Adipocyte (in vitro differentiated cells): ENCODE measurements at regions not wholly inside any gene's neighbourhood (a gene's known extent, or its start where the extent isn't known, plus 50 kb on each side); places are given as distances from the start of the nearest gene placed in this dataset.
"Not testable (repeated sequence)": the region's sequence is repeated elsewhere in the genome, so short reads cannot be mapped to it uniquely, and the experiment has no call there.

Experiments
- DNase-seq: peaks from one replicate; pipeline ENCODE4 v3.0.0-alpha.2; 2015; ENCODE audit warnings: low read depth
- H3K27me3 ChIP-seq: replicated peaks from 2 replicates; pipeline ENCODE4 v1.7.0; 2013; ENCODE audit warnings: mild to moderate bottlenecking, low read length, moderate library complexity; ENCODE audit not compliant: control insufficient read depth, insufficient read depth
- H3K36me3 ChIP-seq: 2 replicates; pipeline ENCODE4 v1.7.0; 2013; ENCODE audit warnings: low read length, mild to moderate bottlenecking, moderate library complexity; ENCODE audit not compliant: control insufficient read depth, insufficient read depth, severe bottlenecking
- H3K4me1 ChIP-seq: 2 replicates; pipeline ENCODE4 v1.7.0; 2013; ENCODE audit warnings: mild to moderate bottlenecking, low read length, moderate library complexity; ENCODE audit not compliant: control insufficient read depth, insufficient read depth
- H3K4me3 ChIP-seq: 2 replicates; pipeline ENCODE4 v1.7.0; 2013; ENCODE audit warnings: mild to moderate bottlenecking, low read length, moderate library complexity
- H3K9ac ChIP-seq: 2 replicates; pipeline ENCODE4 v1.7.0; 2013; ENCODE audit warnings: mild to moderate bottlenecking, low read length, moderate library complexity
- H3K9me3 ChIP-seq: 2 replicates; pipeline ENCODE4 v1.7.0; 2013; ENCODE audit warnings: mild to moderate bottlenecking, low read length, moderate library complexity; ENCODE audit not compliant: control insufficient read depth

DNA sequence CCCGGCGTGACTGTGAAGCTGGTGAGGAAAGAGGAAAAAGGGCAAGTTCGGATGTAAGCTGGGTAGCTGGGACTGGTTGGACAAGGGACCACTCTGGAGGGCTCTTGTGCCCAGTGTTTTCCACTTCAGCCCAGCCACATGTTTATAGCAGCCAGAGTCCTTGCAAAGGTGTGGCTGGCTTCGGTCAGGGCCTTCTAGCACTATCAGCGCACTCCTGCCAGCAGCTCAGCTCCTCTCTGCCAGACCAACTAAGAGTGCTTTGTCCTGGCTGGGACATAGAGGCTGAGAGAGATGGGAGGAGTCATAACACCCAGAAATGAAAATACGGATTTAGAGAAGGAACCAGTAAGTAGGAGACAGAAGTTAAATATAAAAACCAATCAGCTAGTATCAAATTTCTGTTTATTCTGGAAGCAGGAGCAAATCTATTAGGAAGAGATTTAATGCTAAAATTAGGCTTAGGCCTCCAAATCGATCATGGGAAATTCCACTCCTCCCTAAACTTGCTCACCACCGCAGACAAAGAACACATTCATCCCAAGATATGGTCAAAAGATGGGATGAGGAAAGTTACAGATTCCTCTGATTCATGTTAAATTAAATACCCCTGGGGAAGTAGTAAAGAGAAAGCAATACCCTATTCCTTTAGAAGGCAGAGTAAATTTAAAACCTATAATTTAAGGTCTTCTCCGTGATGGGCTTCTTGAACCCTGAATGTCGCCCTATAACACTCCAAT lies 135.0 kb downstream of the RALA start:
- no peaks in the 10 kb centered on the region for H3K27me3 ChIP-seq
- H3K9ac ChIP-seq: no peak overlapping the region
- no peaks in the 10 kb centered on the region for H3K36me3 ChIP-seq
- H3K4me1 ChIP-seq: peaks cover 19% of the 10 kb centered on the region
- no peaks in the 10 kb centered on the region for H3K9me3 ChIP-seq
- DNase-seq: no peak
- H3K4me3 ChIP-seq: no peak overlapping the region

DNA sequence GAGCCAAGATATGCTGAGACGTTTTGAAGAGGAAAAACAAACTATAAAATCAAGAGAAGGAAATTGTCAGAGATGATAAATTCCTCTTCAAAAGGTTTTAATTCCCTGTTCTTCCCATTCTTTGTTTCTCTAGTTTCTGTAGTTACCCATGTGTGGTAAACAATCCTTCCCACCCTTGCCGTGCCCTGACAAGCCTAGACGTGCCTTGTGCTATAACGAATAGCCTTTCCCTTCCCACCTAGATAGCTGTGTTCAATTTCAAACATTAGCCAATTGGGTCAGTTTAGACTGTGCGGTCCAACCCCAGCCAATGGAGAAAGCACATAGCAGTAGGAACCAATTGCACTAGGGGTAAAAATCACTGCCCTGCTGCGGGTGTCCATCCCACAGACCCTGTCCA lies 138.1 kb downstream of the RALA start:
- no peaks in the 10 kb centered on the region for H3K36me3 ChIP-seq
- H3K27me3 ChIP-seq: no peaks in the 10 kb centered on the region
- no peaks in the 10 kb centered on the region for H3K9me3 ChIP-seq
- no peak for DNase-seq
- H3K4me1 ChIP-seq: peaks cover 6% of the 10 kb centered on the region
- H3K9ac ChIP-seq: no peak overlapping the region
- no peak overlapping the region for H3K4me3 ChIP-seq

DNA sequence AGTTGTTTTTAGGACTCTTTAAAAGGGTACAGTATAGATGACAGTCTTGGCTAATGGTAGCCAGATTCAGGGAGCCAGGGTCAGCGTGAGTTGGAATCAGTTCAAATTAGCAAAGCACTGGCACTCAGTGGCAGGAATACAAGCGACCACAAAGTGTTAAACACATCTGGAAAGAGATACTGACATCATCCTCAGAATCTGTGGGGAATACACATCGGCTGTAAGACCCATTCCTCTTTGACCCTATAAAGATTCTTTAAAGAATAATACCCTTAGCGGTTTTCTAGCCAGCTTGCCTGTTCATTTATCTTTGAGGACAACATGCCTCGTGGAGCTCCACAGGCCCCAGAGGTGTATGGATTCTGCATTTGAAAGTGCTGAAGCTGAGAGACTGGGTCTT lies 139.1 kb downstream of the RALA start:
- H3K4me3 ChIP-seq, DNase-seq, H3K9ac ChIP-seq, H3K9me3 ChIP-seq, H3K36me3 ChIP-seq, H3K4me1 ChIP-seq, H3K27me3 ChIP-seq: not testable (repeated sequence)

DNA sequence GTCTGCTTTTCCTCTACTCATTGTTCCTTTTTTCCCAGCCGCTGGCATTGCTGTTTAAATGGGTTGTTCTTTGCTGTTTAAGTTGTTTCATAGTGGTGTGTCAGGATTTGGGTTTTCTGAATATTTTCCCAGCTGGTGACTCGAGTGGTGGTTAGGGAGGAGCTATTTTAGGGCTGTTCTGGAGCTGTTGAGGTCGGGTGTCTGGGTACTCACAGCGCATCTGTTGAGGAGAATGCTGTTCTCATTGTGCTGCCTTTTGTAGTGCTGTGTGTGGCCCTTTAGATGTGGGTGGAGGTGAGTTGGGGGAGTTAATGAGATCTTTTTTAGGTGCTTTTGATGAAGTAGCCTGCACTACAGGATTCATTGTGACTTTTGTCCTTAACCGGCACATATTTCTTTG lies 139.5 kb downstream of the RALA start:
- not testable (repeated sequence) for H3K4me3 ChIP-seq, H3K27me3 ChIP-seq, H3K9ac ChIP-seq, H3K4me1 ChIP-seq, DNase-seq, H3K36me3 ChIP-seq, H3K9me3 ChIP-seq

DNA sequence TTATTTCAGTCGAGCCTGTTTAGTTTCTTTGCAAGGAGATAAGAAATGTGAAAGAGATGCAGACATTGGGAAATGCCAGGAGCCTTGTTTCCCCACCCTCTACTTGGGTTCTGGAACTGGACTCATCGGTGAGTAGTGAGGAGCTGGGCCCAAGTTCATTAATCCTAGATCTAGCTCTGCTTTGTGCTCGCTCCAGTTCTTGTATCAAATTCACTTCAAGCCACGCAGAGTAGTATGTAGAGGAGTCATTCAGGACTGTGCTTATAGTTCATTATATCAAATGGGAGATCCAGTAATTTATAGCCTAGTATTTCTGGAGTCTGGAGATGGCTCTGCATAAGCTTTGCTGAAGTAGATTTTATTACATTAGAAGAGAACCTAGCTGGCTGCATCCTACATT lies 142.5 kb downstream of the RALA start:
- not testable (repeated sequence) for H3K36me3 ChIP-seq, DNase-seq, H3K9me3 ChIP-seq, H3K9ac ChIP-seq, H3K4me3 ChIP-seq, H3K27me3 ChIP-seq, H3K4me1 ChIP-seq

DNA sequence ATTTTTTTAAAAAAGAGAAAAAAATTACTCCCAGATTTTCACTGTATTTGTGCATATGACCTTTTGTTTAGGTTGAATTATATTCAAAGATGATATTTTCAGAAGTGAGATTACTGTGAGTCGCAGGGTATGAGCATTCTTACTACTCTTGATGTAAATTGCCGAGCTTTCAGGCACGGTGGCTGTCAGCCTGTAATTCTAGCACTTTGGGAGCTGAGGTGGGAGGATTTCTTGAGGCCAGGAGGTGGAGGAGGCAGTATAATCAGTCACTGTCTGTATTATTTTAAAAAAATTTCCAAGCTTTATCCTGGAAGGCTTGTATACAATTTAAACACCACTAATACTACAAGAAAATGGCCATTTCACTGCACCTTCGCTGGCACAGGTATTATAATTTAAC lies 145.1 kb downstream of the RALA start:
- not testable (repeated sequence) for H3K27me3 ChIP-seq, H3K4me3 ChIP-seq, H3K4me1 ChIP-seq, H3K9ac ChIP-seq, H3K36me3 ChIP-seq, DNase-seq, H3K9me3 ChIP-seq

DNA sequence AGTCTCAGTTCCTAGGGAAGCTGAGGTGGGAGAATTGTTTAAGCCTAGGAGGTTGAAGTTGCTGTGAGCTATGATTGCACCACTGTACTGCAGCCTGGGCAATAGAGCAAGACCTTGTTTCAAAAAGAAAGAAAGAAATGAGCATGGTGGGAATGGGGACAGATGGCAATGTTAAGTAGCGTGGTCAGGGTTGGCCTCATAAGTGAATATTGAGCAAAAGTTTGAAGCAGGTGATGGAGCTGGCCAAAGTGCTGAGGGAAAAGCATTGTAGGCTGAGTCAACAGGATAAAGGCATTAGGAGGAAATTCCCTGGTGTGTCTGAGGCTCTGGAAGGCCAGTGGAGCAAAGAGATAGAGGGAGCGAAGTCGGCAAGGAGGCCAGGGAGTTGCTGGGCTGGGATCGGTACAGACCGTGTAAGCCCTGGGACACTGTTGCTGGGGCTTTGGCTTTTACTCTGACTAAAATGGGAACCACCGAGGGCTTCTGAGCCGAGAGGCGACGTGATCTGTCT lies 151.0 kb downstream of the RALA start:
- not testable (repeated sequence) for H3K36me3 ChIP-seq, DNase-seq

DNA sequence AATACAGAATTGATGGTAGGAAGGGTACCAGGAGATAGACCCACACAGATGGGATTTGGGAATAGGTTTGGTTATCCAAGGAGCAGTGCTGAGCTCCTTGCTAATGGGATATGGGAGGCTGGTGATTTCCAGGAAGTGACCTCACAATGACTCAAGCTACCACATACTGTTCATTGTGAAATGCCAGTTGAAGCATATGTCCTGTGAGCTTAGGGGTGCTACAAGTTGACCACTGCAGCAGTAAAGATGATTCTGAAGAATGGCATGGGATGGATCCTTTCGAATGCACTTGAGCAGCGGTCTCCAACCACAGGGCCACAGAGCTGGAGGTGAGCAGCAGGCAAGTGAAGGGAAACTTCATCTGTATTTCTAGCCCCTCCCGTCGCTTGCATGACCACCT lies 158.2 kb downstream of the RALA start:
- not testable (repeated sequence) for H3K36me3 ChIP-seq, DNase-seq, H3K9ac ChIP-seq, H3K9me3 ChIP-seq, H3K4me1 ChIP-seq, H3K27me3 ChIP-seq, H3K4me3 ChIP-seq

More for the DNA sequence above, 151.0 kb downstream of the RALA start:
- H3K4me3 ChIP-seq, H3K4me1 ChIP-seq, H3K9me3 ChIP-seq, H3K27me3 ChIP-seq, H3K9ac ChIP-seq: not testable (repeated sequence)

DNA sequence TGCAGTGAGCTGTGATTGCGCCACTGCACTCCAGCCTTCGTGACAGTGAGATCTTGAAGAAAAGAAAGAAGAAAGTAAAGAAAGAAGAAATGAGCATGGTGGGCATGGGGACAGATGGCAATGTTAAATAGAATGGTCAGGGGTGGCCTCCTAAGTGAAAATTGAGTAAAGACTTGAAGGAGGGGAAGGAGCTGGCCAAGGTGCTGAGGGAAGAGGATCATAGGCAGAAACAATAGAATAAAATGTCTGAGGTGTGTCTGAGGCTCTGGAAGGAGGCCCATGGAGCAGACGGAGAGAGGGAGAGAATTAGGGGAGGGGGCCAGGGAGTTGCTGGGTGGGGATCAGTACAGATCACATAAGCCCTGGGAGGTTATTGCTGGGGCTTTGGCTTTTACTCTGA lies 163.1 kb downstream of the RALA start:
- not testable (repeated sequence) for H3K4me1 ChIP-seq, H3K4me3 ChIP-seq, H3K9ac ChIP-seq, DNase-seq, H3K36me3 ChIP-seq, H3K27me3 ChIP-seq, H3K9me3 ChIP-seq

DNA sequence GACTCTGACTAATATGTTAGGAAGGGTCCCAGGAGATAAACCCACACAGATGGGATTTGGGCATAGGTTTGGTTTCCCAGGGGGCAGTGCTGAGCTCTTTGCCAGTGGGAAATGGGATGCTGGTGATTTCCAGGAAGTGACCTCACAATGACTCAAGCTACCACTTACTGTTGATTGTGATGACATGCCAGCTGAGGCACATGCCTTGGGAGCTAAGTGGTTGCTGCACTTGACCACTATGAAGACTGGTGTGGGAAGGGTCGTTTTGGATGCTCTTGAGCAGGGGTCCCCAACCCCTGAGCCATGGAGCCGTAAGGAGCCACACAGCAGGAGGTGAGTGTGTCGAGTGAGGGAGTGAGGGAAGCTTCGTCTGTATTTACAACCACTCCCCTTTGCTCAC lies 159.0 kb upstream of the CDK13 start:
- not testable (repeated sequence) for H3K27me3 ChIP-seq, H3K4me1 ChIP-seq, H3K36me3 ChIP-seq, H3K9ac ChIP-seq, H3K9me3 ChIP-seq, H3K4me3 ChIP-seq, DNase-seq

DNA sequence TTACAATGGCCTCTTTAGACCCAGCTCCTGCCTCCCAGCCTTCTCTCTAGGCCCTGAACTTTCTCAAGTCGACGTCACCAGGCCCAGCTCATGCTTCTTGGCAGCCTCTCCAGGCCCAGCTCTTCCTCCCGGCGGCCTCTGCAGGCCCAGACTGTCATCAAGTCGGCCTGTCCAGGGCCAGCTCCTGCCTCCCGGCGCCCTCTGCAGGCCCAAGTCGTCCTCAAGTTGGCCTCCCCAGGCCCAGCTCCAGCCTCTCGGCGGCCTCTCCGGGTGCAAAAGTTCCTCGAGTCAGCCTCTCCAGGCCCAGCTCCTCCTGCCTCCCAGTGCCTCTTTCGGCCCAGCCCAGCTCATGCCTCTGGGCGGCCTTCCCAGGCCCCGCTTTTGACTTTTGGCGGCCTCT lies 158.1 kb upstream of the CDK13 start:
- H3K4me1 ChIP-seq, H3K9ac ChIP-seq, H3K9me3 ChIP-seq, H3K27me3 ChIP-seq, DNase-seq, H3K36me3 ChIP-seq, H3K4me3 ChIP-seq: not testable (repeated sequence)

DNA sequence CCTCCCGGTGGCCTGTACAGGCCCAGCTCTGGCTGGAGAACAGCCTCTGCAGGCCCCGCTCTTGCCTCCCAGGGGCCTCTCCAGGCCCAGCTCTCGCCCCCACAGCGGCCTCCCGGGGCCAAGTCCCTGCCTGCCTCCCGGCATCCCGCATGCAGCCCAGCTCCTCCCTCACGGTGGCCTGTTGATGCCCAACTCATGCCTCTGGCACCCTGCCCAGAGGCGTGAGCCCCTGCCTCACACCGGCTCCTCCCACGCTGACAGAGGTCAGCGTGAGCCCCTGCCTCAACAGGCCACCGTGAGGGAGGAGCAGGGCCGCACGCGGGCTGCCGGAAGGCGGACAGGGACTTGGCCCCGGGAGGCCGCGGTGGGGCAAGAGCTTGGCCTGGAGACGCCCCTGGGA lies 157.0 kb upstream of the CDK13 start:
- H3K4me3 ChIP-seq, H3K27me3 ChIP-seq, H3K9me3 ChIP-seq, H3K4me1 ChIP-seq, H3K36me3 ChIP-seq, H3K9ac ChIP-seq, DNase-seq: not testable (repeated sequence)
